GM23338 (cell line): ENCODE measurements at regions not wholly inside any gene's neighbourhood (a gene's known extent, or its start where the extent isn't known, plus 50 kb on each side); places are given as distances from the start of the nearest gene placed in this dataset.

Experiments
- CTCF ChIP-seq, 2 experiments: fragments of 200-600 bp in 1 of 2; sonication (generic) in 1 of 2; conservative IDR thresholded peaks; 2 replicates each; pipeline versions ENCODE4 v1.5.1 to v1.6.1; 2016 to 2017; ENCODE audit warnings: antibody characterized with exemption in 2 of 2, low read depth in 2 of 2, mild to moderate bottlenecking in 2 of 2, moderate library complexity in 1 of 2
- ETS1 ChIP-seq: IDR thresholded peaks from 2 replicates; pipeline ENCODE4 v1.6.1; 2016; ENCODE audit warnings: antibody characterized with exemption
- EZH2 ChIP-seq: fragments of 200-600 bp; sonication (generic); IDR thresholded peaks from one replicate; pipeline ENCODE4 v1.8.0; 2017; ENCODE audit warnings: antibody characterized with exemption, mild to moderate bottlenecking, low read depth; ENCODE audit not compliant: unreplicated experiment
- EZH2phosphoT487 ChIP-seq: fragments of 200-600 bp; sonication (generic); IDR thresholded peaks from one replicate; pipeline ENCODE4 v1.8.1; 2018; ENCODE audit warnings: antibody characterized with exemption; ENCODE audit not compliant: unreplicated experiment
- ZNF462 ChIP-seq: fragments of 250-450 bp; sonication (Bioruptor Pico); IDR thresholded peaks from 2 replicates; pipeline ENCODE4 v1.5.0; 2020; ENCODE audit warnings: mild to moderate bottlenecking, moderate library complexity

- TF ChIP-seq CTCF (conservative IDR thresholded peaks at IDR 0.05; ENCODE audit: low read depth in 2 of 2), result no peak
- no peak for TF ChIP-seq ETS1
- no peak for TF ChIP-seq ZNF462 (CRISPR knock-in tag)
- TF ChIP-seq EZH2, result no peak
- TF ChIP-seq EZH2phosphoT487, result no peak
These were observed 56.4 kb upstream of the SIPA1L2 start for GRCh38 chr1:232686346-232686745.
